HTR-8/SVneo (cell line): ENCODE measurements at regions not wholly inside any gene's neighbourhood (a gene's known extent, or its start where the extent isn't known, plus 50 kb on each side); places are given as distances from the start of the nearest gene placed in this dataset.

Experiments
- DNase-seq: peaks from one replicate; pipeline ENCODE4 v3.0.0; 2011; ENCODE audit warnings: low spot score, mixed read lengths; ENCODE audit not compliant: insufficient read length
- FAIRE-seq: peaks from 2 replicates; lab custom pipeline; 2011; peaks lifted over from hg19 to GRCh38; lab: Jason Lieb, UNC

- FAIRE-seq (no peak), DNase-seq (no peak)
Observed at GRCh38 chr15:63454503-63455211, 49.7 kb upstream of the USP3 start.
